ENCODE measurements at regions not wholly inside any gene's neighbourhood (a gene's known extent, or its start where the extent isn't known, plus 50 kb on each side); places are given as distances from the start of the nearest gene placed in this dataset.

GRCh38 chr3:152760591-152760990 is 74.3 kb upstream of the P2RY1 start:
- TF ChIP-seq CTCF (IDR thresholded peaks at IDR 0.05), result no peak
- no peak for TF ChIP-seq POLR2A (IDR thresholded peaks at IDR 0.05)

Data from uterus (tissue), 2 donors.